ENCODE measurements at regions not wholly inside any gene's neighbourhood (a gene's known extent, or its start where the extent isn't known, plus 50 kb on each side); places are given as distances from the start of the nearest gene placed in this dataset.
A peak's percentile ranks its signal among the peaks of the same experiment; 100 is the strongest.

- FAIRE-seq, result no peak
- no peak overlapping the region for H3K4me3 ChIP-seq (ENCODE audit: low read depth, low read length)
- no peak for TF ChIP-seq CTCF (IDR thresholded peaks at IDR 0.05; ENCODE audit: insufficient read depth, low read length, severe bottlenecking)
- DNase-seq (ENCODE audit: low read depth), result no peak
- H3K36me3 ChIP-seq (ENCODE audit: control insufficient read depth, insufficient read depth, low read length), result no peaks in the 10 kb centered on the region
- no peaks in the 10 kb centered on the region for H3K27me3 ChIP-seq (ENCODE audit: control insufficient read depth, insufficient read depth, low read length)
Observed at GRCh38 chr11:131307506-131307905, 62.9 kb upstream of the NTM start.

GRCh38 chr11:131309776-131310175 lies 60.6 kb upstream of the NTM start:
- TF ChIP-seq CTCF (IDR thresholded peaks at IDR 0.05; ENCODE audit: insufficient read depth, low read length, severe bottlenecking), result no peak
- H3K27me3 ChIP-seq (ENCODE audit: control insufficient read depth, insufficient read depth, low read length), result no peaks in the 10 kb centered on the region
- FAIRE-seq (no peak), DNase-seq (ENCODE audit: low read depth) (no peak)
- no peak overlapping the region for H3K4me3 ChIP-seq (ENCODE audit: low read depth, low read length)
- no peaks in the 10 kb centered on the region for H3K36me3 ChIP-seq (ENCODE audit: control insufficient read depth, insufficient read depth, low read length)

- H3K27me3 ChIP-seq (ENCODE audit: control insufficient read depth, insufficient read depth, low read length), result no peaks in the 10 kb centered on the region
- FAIRE-seq, result no peak
- no peaks in the 10 kb centered on the region for H3K36me3 ChIP-seq (ENCODE audit: control insufficient read depth, insufficient read depth, low read length)
- no peak for TF ChIP-seq CTCF (IDR thresholded peaks at IDR 0.05; ENCODE audit: insufficient read depth, low read length, severe bottlenecking)
- peak; percentile 2 for DNase-seq (ENCODE audit: low read depth)
- H3K4me3 ChIP-seq (ENCODE audit: low read depth, low read length), result no peak overlapping the region
Observed at GRCh38 chr11:131311776-131312514, 58.5 kb upstream of the NTM start.

Measured in bronchial epithelial cell (primary cell).